ENCODE measurements at regions not wholly inside any gene's neighbourhood (a gene's known extent, or its start where the extent isn't known, plus 50 kb on each side); places are given as distances from the start of the nearest gene placed in this dataset.
"Not testable (repeated sequence)": the region's sequence is repeated elsewhere in the genome, so short reads cannot be mapped to it uniquely, and the experiment has no call there.

DNA sequence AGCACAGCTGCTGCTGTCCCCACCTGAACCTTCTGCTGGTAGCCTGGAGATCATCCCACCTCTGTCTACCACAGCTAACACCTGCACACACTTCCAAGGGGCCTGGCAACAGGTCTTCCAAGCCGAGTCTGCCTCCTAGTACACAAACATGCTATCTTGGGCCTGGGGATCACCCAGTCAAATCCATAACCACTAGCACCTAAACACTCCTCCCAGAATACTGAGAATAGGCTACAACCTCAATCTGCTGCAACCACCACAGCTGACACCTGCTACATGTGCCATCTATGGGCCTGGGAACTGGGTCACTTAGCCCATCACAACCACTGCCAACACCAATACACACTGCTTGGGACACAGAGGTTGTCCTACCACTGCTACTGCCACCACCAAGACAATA is 362.8 kb upstream of the ARPP21 start:
- Mint-ChIP-seq H3K36me3 (ENCODE audit: low read depth) (0 out of 2 replicates have a peak, but pooled peaks cover 3% of the 10 kb centered on the region), H3K4me3 (no peak overlapping the region), H3K9me3 (peaks cover 71% of the 10 kb centered on the region), H3K27ac (no peak overlapping the region), H3K4me1 (ENCODE audit: low read depth) (no peaks in the 10 kb centered on the region), H3K27me3 (ENCODE audit: insufficient read depth) (no peaks in the 10 kb centered on the region)
- TF ChIP-seq, protein P1, sequence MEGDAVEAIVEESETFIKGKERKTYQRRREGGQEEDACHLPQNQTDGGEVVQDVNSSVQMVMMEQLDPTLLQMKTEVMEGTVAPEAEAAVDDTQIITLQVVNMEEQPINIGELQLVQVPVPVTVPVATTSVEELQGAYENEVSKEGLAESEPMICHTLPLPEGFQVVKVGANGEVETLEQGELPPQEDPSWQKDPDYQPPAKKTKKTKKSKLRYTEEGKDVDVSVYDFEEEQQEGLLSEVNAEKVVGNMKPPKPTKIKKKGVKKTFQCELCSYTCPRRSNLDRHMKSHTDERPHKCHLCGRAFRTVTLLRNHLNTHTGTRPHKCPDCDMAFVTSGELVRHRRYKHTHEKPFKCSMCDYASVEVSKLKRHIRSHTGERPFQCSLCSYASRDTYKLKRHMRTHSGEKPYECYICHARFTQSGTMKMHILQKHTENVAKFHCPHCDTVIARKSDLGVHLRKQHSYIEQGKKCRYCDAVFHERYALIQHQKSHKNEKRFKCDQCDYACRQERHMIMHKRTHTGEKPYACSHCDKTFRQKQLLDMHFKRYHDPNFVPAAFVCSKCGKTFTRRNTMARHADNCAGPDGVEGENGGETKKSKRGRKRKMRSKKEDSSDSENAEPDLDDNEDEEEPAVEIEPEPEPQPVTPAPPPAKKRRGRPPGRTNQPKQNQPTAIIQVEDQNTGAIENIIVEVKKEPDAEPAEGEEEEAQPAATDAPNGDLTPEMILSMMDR (IDR thresholded peaks at IDR 0.05) = no peak
- DNase-seq = no peak

DNA sequence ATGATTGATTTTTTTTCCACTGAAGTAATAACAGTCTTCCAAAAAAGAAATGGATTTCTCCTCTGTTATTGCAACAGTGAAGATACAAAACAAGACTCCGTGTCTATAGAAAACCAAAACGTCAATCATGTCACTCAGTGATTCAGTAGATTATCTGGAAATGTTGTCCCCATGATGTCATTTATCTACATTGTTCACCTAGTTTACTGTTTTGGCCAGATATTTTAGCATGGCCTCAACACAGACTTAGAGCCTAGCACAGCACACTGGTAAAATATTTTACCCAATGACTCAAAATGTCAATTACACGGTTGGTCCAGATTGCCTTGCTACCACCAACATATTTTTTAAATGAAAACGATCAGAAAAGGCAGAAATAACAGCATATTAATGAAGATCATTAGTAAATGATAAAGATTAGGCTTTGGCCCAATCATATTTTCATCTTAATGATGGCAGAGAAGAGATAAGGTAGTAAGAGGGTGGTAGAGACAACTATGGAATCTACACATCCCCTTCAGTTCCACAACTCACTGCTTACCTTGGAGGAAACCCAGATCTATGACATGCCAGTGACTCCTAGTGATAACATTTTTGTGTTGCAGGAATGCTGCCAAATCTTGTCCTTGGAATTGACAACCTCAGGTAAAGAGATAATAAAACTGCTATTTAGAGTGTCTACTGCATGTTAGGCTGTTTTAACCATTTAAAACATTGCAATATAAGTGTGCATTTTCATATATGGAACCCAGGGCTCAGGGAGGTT is 347.7 kb upstream of the ARPP21 start:
- H3K4me1 Mint-ChIP-seq (ENCODE audit: low read depth) = no peaks in the 10 kb centered on the region
- no peak for DNase-seq
- TF ChIP-seq, protein P1 (IDR thresholded peaks at IDR 0.05) = no peak
- H3K27ac Mint-ChIP-seq = no peak overlapping the region
- no peaks in the 10 kb centered on the region; the same call in 1 of the 2 replicates for H3K36me3 Mint-ChIP-seq (ENCODE audit: low read depth)
- H3K4me3 Mint-ChIP-seq = no peak overlapping the region
- H3K9me3 Mint-ChIP-seq = peaks cover 54% of the 10 kb centered on the region
- H3K27me3 Mint-ChIP-seq (ENCODE audit: insufficient read depth) = no peaks in the 10 kb centered on the region

DNA sequence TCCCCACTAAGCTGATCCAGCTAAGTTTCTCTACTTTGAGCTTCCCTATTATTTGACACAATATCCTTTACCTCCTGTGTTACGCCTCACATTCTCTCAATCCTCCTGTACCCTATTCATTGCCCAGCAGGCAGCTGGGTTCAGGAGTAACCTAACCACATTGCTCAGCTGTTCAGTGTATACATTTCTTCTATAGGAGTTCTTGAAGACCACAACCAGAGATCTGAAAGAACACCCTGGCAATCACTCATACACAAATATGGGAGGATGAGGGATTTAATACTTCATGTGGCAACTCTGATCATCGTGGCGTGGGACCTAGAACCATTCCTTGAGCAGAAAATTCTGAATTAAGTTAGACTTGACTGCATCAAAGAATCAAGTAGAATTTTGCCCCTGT is 346.8 kb upstream of the ARPP21 start:
- Mint-ChIP-seq H3K27me3 (ENCODE audit: insufficient read depth) (no peaks in the 10 kb centered on the region), H3K36me3 (ENCODE audit: low read depth) (no peaks in the 10 kb centered on the region; the same call in 1 of the 2 replicates), H3K9me3 (peaks cover 60% of the 10 kb centered on the region), H3K27ac (no peak overlapping the region), H3K4me3 (no peak overlapping the region), H3K4me1 (ENCODE audit: low read depth) (no peaks in the 10 kb centered on the region)
- no peak for DNase-seq
- TF ChIP-seq, protein P1 (IDR thresholded peaks at IDR 0.05) = no peak

DNA sequence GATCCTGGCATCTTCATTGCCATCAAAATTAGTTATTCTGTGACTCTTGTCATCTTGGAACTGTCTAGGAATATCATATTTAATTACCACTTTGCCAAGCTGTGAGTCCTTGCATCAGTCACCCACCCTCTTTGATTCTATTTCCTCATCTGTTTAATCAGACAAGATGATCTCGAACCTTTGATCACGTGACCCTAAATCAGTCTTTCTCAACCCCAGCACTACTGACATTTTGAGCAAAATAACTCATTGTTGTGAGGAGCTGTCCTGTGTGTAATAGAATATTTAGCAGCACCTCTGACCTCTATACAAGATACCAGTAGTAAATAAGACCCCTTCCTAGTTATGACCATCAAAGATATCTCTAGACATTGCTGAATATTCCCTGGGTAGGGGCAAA is 343.4 kb upstream of the ARPP21 start:
- H3K4me1 Mint-ChIP-seq (ENCODE audit: low read depth) = no peaks in the 10 kb centered on the region
- peaks cover 51% of the 10 kb centered on the region for H3K9me3 Mint-ChIP-seq
- H3K27ac Mint-ChIP-seq = no peak overlapping the region
- DNase-seq = no peak
- H3K4me3 Mint-ChIP-seq = no peak overlapping the region
- TF ChIP-seq, protein P1 (IDR thresholded peaks at IDR 0.05) = no peak
- H3K27me3 Mint-ChIP-seq (ENCODE audit: insufficient read depth) = no peaks in the 10 kb centered on the region; the same call in 1 of the 2 replicates
- H3K36me3 Mint-ChIP-seq (ENCODE audit: low read depth) = no peaks in the 10 kb centered on the region

DNA sequence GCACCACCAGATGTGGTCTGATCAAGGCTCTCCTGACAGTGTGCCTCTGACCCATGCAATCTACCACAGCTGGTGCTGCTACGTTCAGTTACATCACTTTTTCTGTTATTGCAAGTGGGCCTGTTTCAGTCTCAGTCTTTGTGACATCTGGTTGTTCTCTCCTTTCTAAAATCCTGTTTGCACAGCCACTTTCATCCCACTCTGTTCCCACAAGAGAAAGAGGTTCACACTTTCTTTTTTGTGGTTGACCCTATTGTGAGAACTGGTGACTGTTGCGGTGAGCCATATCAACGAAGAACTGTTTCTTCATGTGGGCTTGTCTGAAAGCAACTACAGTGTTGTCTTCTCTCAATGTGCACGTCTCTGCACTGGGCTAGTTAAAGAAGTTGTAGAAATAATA is 342.8 kb upstream of the ARPP21 start:
- DNase-seq = no peak
- Mint-ChIP-seq H3K9me3 (peaks cover 50% of the 10 kb centered on the region), H3K27ac (no peak overlapping the region), H3K4me3 (no peak overlapping the region), H3K4me1 (ENCODE audit: low read depth) (no peaks in the 10 kb centered on the region), H3K27me3 (ENCODE audit: insufficient read depth) (no peaks in the 10 kb centered on the region; the same call in 1 of the 2 replicates), H3K36me3 (ENCODE audit: low read depth) (no peaks in the 10 kb centered on the region)
- TF ChIP-seq, protein P1 (IDR thresholded peaks at IDR 0.05) = no peak

DNA sequence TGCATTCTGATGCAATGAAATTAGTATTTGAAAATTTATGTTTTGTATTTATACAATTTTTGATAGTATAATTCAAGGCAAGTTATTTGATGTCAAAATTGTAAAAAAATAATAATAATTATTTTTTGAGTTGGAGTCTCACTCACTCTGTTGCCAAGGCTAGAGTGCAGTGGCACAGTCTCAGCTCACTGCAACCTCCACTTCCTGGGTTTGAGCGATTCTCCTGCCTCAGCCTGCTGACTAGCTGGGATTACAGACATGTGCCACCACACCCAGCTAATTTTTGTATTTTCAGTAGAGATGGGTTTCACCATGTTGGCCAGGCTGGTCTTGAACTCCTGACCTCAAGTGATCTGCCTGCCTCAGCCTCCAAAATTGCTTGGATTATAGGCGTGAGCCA is 342.4 kb upstream of the ARPP21 start:
- H3K27ac Mint-ChIP-seq; H3K36me3 Mint-ChIP-seq (ENCODE audit: low read depth); H3K4me1 Mint-ChIP-seq (ENCODE audit: low read depth); DNase-seq; H3K27me3 Mint-ChIP-seq (ENCODE audit: insufficient read depth); H3K4me3 Mint-ChIP-seq: not testable (repeated sequence)
- peaks cover 47% of the 10 kb centered on the region for H3K9me3 Mint-ChIP-seq
